H1 (cell line): ENCODE measurements at regions not wholly inside any gene's neighbourhood (a gene's known extent, or its start where the extent isn't known, plus 50 kb on each side); places are given as distances from the start of the nearest gene placed in this dataset.
A peak's percentile ranks its signal among the peaks of the same experiment; 100 is the strongest.

Experiments
- TAF1 ChIP-seq: IDR thresholded peaks from 2 replicates; pipeline ENCODE4 v1.6.1; 2011; ENCODE audit warnings: mild to moderate bottlenecking, low read depth, low read length
- TF ChIP-seq, protein P1 (sequence below): fragments of 300-600 bp; sonication (generic); IDR thresholded peaks from 2 replicates; pipeline ENCODE4 v1.7.1; 2012; ENCODE audit warnings: low read length, moderate library complexity, mild to moderate bottlenecking, inconsistent platforms; ENCODE audit not compliant: insufficient replicate concordance

DNA sequence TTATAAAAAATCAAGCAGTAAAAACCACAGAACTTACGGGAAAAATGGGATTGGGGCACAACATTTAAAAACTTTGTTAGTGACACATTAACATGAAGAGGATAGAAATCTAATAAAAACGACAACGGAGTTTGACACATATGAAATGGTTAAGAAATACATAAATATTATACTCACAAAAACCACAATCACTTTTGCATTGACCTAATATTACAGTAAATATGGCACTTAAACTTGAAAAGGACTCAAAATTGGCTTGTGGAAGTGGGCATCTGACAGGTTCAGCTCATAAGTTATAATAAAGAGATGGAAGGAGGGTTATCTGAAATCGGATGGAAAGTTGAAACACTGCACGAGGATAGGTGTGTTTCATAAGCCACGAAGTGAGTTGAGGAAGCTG lies 523.7 kb downstream of the TFAP2B start (continued):
- TF ChIP-seq, protein P1, sequence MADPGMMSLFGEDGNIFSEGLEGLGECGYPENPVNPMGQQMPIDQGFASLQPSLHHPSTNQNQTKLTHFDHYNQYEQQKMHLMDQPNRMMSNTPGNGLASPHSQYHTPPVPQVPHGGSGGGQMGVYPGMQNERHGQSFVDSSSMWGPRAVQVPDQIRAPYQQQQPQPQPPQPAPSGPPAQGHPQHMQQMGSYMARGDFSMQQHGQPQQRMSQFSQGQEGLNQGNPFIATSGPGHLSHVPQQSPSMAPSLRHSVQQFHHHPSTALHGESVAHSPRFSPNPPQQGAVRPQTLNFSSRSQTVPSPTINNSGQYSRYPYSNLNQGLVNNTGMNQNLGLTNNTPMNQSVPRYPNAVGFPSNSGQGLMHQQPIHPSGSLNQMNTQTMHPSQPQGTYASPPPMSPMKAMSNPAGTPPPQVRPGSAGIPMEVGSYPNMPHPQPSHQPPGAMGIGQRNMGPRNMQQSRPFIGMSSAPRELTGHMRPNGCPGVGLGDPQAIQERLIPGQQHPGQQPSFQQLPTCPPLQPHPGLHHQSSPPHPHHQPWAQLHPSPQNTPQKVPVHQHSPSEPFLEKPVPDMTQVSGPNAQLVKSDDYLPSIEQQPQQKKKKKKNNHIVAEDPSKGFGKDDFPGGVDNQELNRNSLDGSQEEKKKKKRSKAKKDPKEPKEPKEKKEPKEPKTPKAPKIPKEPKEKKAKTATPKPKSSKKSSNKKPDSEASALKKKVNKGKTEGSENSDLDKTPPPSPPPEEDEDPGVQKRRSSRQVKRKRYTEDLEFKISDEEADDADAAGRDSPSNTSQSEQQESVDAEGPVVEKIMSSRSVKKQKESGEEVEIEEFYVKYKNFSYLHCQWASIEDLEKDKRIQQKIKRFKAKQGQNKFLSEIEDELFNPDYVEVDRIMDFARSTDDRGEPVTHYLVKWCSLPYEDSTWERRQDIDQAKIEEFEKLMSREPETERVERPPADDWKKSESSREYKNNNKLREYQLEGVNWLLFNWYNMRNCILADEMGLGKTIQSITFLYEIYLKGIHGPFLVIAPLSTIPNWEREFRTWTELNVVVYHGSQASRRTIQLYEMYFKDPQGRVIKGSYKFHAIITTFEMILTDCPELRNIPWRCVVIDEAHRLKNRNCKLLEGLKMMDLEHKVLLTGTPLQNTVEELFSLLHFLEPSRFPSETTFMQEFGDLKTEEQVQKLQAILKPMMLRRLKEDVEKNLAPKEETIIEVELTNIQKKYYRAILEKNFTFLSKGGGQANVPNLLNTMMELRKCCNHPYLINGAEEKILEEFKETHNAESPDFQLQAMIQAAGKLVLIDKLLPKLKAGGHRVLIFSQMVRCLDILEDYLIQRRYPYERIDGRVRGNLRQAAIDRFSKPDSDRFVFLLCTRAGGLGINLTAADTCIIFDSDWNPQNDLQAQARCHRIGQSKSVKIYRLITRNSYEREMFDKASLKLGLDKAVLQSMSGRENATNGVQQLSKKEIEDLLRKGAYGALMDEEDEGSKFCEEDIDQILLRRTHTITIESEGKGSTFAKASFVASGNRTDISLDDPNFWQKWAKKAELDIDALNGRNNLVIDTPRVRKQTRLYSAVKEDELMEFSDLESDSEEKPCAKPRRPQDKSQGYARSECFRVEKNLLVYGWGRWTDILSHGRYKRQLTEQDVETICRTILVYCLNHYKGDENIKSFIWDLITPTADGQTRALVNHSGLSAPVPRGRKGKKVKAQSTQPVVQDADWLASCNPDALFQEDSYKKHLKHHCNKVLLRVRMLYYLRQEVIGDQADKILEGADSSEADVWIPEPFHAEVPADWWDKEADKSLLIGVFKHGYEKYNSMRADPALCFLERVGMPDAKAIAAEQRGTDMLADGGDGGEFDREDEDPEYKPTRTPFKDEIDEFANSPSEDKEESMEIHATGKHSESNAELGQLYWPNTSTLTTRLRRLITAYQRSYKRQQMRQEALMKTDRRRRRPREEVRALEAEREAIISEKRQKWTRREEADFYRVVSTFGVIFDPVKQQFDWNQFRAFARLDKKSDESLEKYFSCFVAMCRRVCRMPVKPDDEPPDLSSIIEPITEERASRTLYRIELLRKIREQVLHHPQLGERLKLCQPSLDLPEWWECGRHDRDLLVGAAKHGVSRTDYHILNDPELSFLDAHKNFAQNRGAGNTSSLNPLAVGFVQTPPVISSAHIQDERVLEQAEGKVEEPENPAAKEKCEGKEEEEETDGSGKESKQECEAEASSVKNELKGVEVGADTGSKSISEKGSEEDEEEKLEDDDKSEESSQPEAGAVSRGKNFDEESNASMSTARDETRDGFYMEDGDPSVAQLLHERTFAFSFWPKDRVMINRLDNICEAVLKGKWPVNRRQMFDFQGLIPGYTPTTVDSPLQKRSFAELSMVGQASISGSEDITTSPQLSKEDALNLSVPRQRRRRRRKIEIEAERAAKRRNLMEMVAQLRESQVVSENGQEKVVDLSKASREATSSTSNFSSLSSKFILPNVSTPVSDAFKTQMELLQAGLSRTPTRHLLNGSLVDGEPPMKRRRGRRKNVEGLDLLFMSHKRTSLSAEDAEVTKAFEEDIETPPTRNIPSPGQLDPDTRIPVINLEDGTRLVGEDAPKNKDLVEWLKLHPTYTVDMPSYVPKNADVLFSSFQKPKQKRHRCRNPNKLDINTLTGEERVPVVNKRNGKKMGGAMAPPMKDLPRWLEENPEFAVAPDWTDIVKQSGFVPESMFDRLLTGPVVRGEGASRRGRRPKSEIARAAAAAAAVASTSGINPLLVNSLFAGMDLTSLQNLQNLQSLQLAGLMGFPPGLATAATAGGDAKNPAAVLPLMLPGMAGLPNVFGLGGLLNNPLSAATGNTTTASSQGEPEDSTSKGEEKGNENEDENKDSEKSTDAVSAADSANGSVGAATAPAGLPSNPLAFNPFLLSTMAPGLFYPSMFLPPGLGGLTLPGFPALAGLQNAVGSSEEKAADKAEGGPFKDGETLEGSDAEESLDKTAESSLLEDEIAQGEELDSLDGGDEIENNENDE = peak; percentile 50
- TF ChIP-seq TAF1 = no peak
